ENCODE measurements at regions not wholly inside any gene's neighbourhood (a gene's known extent, or its start where the extent isn't known, plus 50 kb on each side); places are given as distances from the start of the nearest gene placed in this dataset.
A peak's percentile ranks its signal among the peaks of the same experiment; 100 is the strongest.
"Not testable (repeated sequence)": the region's sequence is repeated elsewhere in the genome, so short reads cannot be mapped to it uniquely, and the experiment has no call there.

- H3K9me3 ChIP-seq (replicated peaks in 1 of 11): no peaks in the 10 kb centered on the region; a peak in 2 of 22 replicates
- H3K27me3 ChIP-seq: no peaks in the 10 kb centered on the region
- no peak overlapping the region for H3K4me3 ChIP-seq
- TF ChIP-seq Cebpa-rat (IDR thresholded peaks at IDR 0.05): no peak
- peaks cover 0 to 6% (median 0%) of the 10 kb centered on the region in 10 experiments; a peak in 1 of 20 replicates for H3K4me1 ChIP-seq
- no peaks in the 10 kb centered on the region for H4K20me1 ChIP-seq
- H3K4me2 ChIP-seq: 0 out of 22 replicates have a peak overlapping the region, but pooled peaks of 1 of the 11 experiments have one; percentile 3
- no peak overlapping the region for H3K27ac ChIP-seq
- H3K9ac ChIP-seq: no peak overlapping the region
- H3K36me3 ChIP-seq: no peaks in the 10 kb centered on the region
Observed at GRCh38 chr7:51543801-51544553, 227.4 kb upstream of the COBL start.

GRCh38 chr7:51540906-51541305, 224.3 kb upstream of the COBL start:
- not testable (repeated sequence) for H3K27ac ChIP-seq; H3K4me1 ChIP-seq; H3K27me3 ChIP-seq; H3K9ac ChIP-seq; H4K20me1 ChIP-seq; H3K4me2 ChIP-seq; H3K4me3 ChIP-seq; H3K36me3 ChIP-seq; H3K9me3 ChIP-seq (replicated peaks in 1 of 11)

GRCh38 chr7:51539840-51540239, 223.2 kb upstream of the COBL start:
- Histone ChIP-seq H3K27me3 (no peaks in the 10 kb centered on the region), H3K27ac (no peak overlapping the region), H3K9ac (no peak overlapping the region), H4K20me1 (no peaks in the 10 kb centered on the region), H3K4me1 (peaks cover 0 to 6% (median 0%) of the 10 kb centered on the region in 10 experiments; a peak in 1 of 20 replicates), H3K9me3 (replicated peaks in 1 of 11) (peaks cover 0 to 10% (median 0%) of the 10 kb centered on the region in 11 experiments; a peak in 6 of 22 replicates), H3K36me3 (no peaks in the 10 kb centered on the region), H3K4me2 (no peak overlapping the region), H3K4me3 (no peak overlapping the region)
- no peak for TF ChIP-seq Cebpa-rat (IDR thresholded peaks at IDR 0.05)

- TF ChIP-seq Cebpa-rat (IDR thresholded peaks at IDR 0.05): no peak
- no peaks in the 10 kb centered on the region for H4K20me1 ChIP-seq
- H3K4me2 ChIP-seq: no peak overlapping the region
- no peak overlapping the region for H3K9ac ChIP-seq
- H3K36me3 ChIP-seq: no peaks in the 10 kb centered on the region
- H3K27ac ChIP-seq: no peak overlapping the region
- H3K4me1 ChIP-seq: no peaks in the 10 kb centered on the region
- no peaks in the 10 kb centered on the region for H3K9me3 ChIP-seq (replicated peaks in 1 of 11)
- no peak overlapping the region for H3K4me3 ChIP-seq
- no peaks in the 10 kb centered on the region for H3K27me3 ChIP-seq
Observed at GRCh38 chr7:51528172-51528571, 211.6 kb upstream of the COBL start.

- no peak overlapping the region for H3K27ac ChIP-seq
- H3K4me3 ChIP-seq: no peak overlapping the region
- no peaks in the 10 kb centered on the region for H4K20me1 ChIP-seq
- H3K4me2 ChIP-seq: no peak overlapping the region
- no peak overlapping the region for H3K9ac ChIP-seq
- no peaks in the 10 kb centered on the region for H3K36me3 ChIP-seq
- no peaks in the 10 kb centered on the region for H3K4me1 ChIP-seq
- no peaks in the 10 kb centered on the region for H3K9me3 ChIP-seq (replicated peaks in 1 of 11)
- no peaks in the 10 kb centered on the region for H3K27me3 ChIP-seq
- no peak for TF ChIP-seq Cebpa-rat (IDR thresholded peaks at IDR 0.05)
Observed at GRCh38 chr7:51521694-51522312, 205.2 kb upstream of the COBL start.

GRCh38 chr7:51521054-51521453, 204.4 kb upstream of the COBL start:
- H3K36me3 ChIP-seq: no peaks in the 10 kb centered on the region
- H3K9me3 ChIP-seq (replicated peaks in 1 of 11): no peaks in the 10 kb centered on the region
- no peak overlapping the region for H3K4me2 ChIP-seq
- no peak overlapping the region for H3K4me3 ChIP-seq
- no peak for TF ChIP-seq Cebpa-rat (IDR thresholded peaks at IDR 0.05)
- H3K27ac ChIP-seq: no peak overlapping the region
- no peak overlapping the region for H3K9ac ChIP-seq
- no peaks in the 10 kb centered on the region for H4K20me1 ChIP-seq
- H3K4me1 ChIP-seq: no peaks in the 10 kb centered on the region
- H3K27me3 ChIP-seq: no peaks in the 10 kb centered on the region

- H3K4me1 ChIP-seq: no peaks in the 10 kb centered on the region
- H3K9me3 ChIP-seq (replicated peaks in 1 of 11): 0 out of 22 replicates have a peak, but pooled peaks cover 0 to 7% (median 0%) of the 10 kb centered on the region in 11 experiments
- no peak overlapping the region for H3K9ac ChIP-seq
- H3K27me3 ChIP-seq: no peaks in the 10 kb centered on the region
- TF ChIP-seq Cebpa-rat (IDR thresholded peaks at IDR 0.05): no peak
- no peaks in the 10 kb centered on the region for H3K36me3 ChIP-seq
- H3K4me2 ChIP-seq: no peak overlapping the region
- no peak overlapping the region for H3K4me3 ChIP-seq
- no peaks in the 10 kb centered on the region for H4K20me1 ChIP-seq
- no peak overlapping the region for H3K27ac ChIP-seq
Observed at GRCh38 chr7:51518646-51519045, 202.0 kb upstream of the COBL start.

GRCh38 chr7:51517187-51517586, 200.6 kb upstream of the COBL start:
- Histone ChIP-seq H4K20me1 (no peaks in the 10 kb centered on the region), H3K4me1 (no peaks in the 10 kb centered on the region), H3K9ac (no peak overlapping the region), H3K36me3 (no peaks in the 10 kb centered on the region), H3K27me3 (no peaks in the 10 kb centered on the region), H3K27ac (no peak overlapping the region), H3K9me3 (replicated peaks in 1 of 11) (0 out of 22 replicates have a peak, but pooled peaks cover 0 to 7% (median 0%) of the 10 kb centered on the region in 11 experiments), H3K4me2 (no peak overlapping the region), H3K4me3 (no peak overlapping the region)
- TF ChIP-seq Cebpa-rat (IDR thresholded peaks at IDR 0.05): no peak

- Histone ChIP-seq H3K4me1 (no peaks in the 10 kb centered on the region), H3K27ac (no peak overlapping the region), H3K4me3 (no peak overlapping the region), H3K27me3 (no peaks in the 10 kb centered on the region), H3K9ac (no peak overlapping the region), H3K4me2 (0 out of 22 replicates have a peak overlapping the region, but pooled peaks of 2 of the 11 experiments have one; percentile 7 to 17), H3K9me3 (replicated peaks in 1 of 11) (no peaks in the 10 kb centered on the region), H4K20me1 (no peaks in the 10 kb centered on the region), H3K36me3 (no peaks in the 10 kb centered on the region)
- TF ChIP-seq Cebpa-rat (IDR thresholded peaks at IDR 0.05): no peak
Observed at GRCh38 chr7:51501620-51502019, 185.0 kb upstream of the COBL start.

- no peaks in the 10 kb centered on the region for H4K20me1 ChIP-seq
- H3K9me3 ChIP-seq (replicated peaks in 1 of 11): peaks cover 0 to 2% (median 0%) of the 10 kb centered on the region in 11 experiments; a peak in 1 of 22 replicates
- TF ChIP-seq Cebpa-rat (IDR thresholded peaks at IDR 0.05): no peak
- H3K4me2 ChIP-seq: no peak overlapping the region
- H3K9ac ChIP-seq: no peak overlapping the region
- no peaks in the 10 kb centered on the region for H3K36me3 ChIP-seq
- H3K27ac ChIP-seq: no peak overlapping the region
- no peaks in the 10 kb centered on the region for H3K4me1 ChIP-seq
- H3K4me3 ChIP-seq: no peak overlapping the region
- H3K27me3 ChIP-seq: no peaks in the 10 kb centered on the region
Observed at GRCh38 chr7:51482976-51483375, 166.4 kb upstream of the COBL start.

Measured in BLaER1 treated with 17β-estradiol and CSF1 and Interleukin-3, amounts not matched to agents 10 nM and 100 nM (cell line).